ENCODE measurements at regions not wholly inside any gene's neighbourhood (a gene's known extent, or its start where the extent isn't known, plus 50 kb on each side); places are given as distances from the start of the nearest gene placed in this dataset.

DNA sequence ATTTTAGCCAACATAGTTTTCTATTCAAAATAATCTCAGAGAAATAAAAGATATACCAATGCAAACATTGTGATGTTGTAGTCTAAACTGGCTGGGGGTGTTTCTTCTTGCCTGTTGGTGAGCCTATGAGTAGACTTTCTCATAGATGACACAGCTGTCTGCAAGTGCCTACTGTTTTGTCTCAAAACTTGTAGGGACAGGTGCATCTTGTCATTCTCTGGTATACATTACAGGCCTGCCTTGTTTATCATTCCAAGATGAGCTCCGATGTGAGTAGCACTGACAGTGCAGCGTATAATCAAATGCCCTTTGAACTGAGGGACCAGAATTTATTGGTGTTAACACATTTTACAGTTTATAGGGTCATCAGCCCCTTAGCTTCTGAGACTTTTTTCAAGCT is 353.8 kb downstream of the PRDM5 start:
- TF ChIP-seq EZH2 (IDR thresholded peaks at IDR 0.05) (no peak), POLR2AphosphoS5 (IDR thresholded peaks at IDR 0.05; ENCODE audit: borderline replicate concordance, low read depth, low read length) (no peak)
